GM18502 (cell line): ENCODE measurements at regions not wholly inside any gene's neighbourhood (a gene's known extent, or its start where the extent isn't known, plus 50 kb on each side); places are given as distances from the start of the nearest gene placed in this dataset.
A peak's percentile ranks its signal among the peaks of the same experiment; 100 is the strongest.
"Not testable (repeated sequence)": the region's sequence is repeated elsewhere in the genome, so short reads cannot be mapped to it uniquely, and the experiment has no call there.

ENCODE experiments used
- ATAC-seq: cut with Tn5 transposase; IDR thresholded peaks from one replicate; pipeline ENCODE4 v1.9.1; 2021; ENCODE audit warnings: mild to moderate bottlenecking; ENCODE audit not compliant: unreplicated experiment, poor library complexity

DNA sequence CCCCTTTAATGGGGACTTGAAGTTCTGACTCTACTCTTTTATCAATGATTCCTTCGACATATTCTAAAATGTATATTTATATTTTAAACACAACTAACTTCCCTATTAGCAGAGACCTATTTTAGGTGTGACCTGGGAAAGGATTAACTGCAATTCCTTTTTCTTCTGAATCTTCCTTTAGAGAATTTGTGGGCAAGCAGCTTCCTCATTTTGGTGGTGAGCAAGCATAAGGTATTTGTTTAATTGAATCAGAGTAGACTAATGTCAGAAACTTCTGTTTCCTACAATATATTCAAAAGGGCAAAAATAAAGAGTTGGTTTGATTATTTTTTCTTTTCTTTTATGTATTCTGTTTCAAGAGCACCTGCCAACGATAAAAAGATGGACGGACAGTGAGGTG is 237.0 kb downstream of the IKZF2 start:
- ATAC-seq = no peak

- ATAC-seq = no peak
Observed at GRCh38 chr2:212913640-212914306, 237.6 kb downstream of the IKZF2 start.

DNA sequence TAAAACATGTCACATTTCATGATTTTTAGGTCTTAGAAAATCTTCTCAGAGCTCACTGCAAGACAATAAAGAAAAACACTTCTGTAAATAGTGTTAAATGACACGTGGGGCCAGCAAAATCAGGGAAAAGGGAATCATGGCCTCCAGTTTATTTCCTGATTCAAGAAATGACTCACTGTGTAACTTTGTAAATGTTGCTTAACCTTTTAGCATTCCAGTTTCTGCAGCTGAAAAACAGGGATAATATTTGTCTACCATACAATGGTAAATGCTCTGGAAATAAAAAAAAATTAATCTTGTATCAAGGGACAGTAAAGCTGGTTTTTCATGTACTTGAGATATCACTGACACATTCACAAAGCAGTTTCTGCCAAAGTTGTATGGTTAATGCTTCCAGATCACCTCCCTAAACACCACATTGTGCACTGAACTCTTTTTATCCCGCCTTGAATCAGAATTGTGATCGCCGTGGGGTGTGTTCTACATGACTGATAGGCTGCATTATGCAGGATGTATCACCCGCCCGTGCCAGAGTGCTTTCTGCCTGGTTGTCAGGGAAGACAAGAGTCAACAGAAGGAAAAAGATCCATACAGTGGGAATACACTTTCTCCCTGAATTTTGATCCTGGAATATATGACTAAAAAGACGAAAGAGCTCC is 238.8 kb downstream of the IKZF2 start:
- ATAC-seq = no peak

DNA sequence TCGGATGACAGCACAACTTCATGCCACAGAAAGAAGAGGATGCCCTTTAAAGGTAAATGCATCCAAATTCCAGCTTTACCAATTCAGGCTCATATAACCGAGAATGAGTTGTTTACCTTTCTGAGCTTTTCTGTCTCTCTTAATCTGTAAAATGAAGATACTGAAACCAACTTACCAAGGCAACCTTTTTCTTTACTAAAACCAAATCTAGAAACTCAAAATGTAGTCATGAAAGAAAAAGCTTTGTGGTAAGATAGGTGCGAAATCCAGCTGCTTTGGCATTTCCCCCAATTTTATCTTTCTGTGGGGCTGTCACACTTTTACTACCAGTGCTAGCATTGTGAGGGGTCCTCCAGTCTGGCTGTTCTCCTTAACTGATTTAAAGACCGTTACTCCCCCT is 240.4 kb downstream of the IKZF2 start:
- no peak for ATAC-seq

DNA sequence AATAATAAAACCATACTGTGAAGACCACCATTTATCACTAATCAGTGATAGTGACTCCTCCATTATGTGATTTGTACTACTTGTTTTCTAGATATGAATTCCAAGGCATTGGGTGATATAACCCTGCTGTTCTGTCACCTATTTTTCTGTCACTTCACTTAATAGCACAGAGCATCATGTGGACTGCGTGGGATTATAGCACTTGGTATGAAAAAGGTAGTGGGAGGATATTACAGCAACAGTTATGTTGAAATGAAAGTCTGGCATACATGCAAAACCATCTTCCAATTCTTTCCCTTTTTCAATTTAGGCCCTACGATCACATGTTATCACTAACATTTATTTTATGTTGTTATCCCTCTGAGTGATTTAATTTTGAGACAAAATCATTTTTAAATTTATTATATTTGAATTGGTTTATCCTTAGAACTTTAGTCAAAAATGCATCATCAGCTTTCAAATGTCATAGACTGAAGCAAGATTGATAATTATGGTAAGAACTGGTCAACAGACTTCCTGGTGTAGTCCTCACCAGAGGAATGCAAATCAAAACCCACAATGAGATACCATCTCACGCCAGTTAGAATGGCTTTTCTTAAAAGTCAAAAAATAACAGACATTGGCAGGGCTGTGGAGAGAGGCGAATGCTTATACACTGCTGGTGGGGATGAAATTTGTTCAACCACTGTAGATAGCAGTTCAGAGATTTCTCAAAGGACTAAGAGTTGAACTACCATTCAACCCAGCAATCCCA is 242.6 kb downstream of the IKZF2 start:
- ATAC-seq = no peak

DNA sequence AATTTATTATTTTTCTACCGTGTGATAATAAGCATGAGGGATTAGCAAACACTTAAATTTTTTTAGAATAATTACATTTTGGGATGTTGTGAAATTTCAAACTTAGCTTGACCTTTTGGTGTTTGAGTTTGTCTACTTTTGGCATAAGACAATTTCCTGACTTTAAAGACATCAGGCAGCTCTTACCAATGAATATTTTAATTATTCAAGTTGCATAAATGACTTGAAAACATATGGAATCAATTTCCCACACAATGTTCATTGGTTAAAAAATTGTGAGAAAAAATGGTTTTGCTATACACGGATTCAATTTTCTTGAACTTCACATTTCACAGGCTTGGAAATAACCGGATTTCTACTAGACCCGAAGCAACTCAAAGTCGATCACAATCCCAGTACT is 243.4 kb downstream of the IKZF2 start:
- no peak for ATAC-seq

GRCh38 chr2:212906620-212907019 is 244.8 kb downstream of the IKZF2 start:
- ATAC-seq = no peak

GRCh38 chr2:212905640-212906201 is 245.7 kb downstream of the IKZF2 start:
- no peak for ATAC-seq

DNA sequence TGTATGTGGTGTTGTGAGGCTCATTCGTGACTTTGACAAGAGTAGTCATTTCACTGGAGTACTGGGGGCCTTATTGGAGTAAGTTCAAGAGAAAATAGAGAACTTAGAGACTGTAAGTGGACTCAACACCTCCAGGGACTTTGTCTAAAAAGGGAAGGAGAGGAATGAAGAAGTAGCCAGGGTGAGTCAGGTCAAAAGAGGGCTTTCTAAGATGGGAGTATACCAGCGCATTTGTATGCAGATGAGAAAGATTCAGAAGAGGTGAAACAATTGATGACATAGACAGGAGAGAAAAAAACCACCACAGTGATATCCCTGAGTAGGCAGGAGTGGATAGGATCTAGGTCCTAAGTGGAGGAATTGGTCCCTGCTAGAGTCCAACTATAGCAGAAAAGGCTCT is 246.8 kb downstream of the IKZF2 start:
- ATAC-seq = no peak

DNA sequence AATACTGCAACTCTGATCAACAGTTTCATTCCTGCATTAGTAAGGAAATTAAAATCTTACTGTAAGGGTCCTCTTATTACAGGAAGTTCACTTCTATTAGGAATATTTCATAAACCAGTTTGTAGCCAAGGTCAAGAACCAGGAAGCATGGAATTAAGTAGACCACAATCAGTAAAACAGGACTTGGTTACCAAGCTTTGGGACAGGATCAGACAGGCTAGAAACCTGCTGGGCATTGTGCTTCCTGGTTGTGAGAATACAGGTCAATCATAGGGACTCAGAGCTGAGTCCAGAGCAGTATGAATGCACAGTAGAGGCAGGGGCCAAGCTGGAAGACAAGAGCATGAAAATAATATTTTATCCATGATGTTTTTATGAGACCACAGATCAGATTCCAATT is 248.0 kb downstream of the IKZF2 start:
- ATAC-seq = no peak

- ATAC-seq = no peak
Observed at GRCh38 chr2:212902421-212902820, 249.0 kb downstream of the IKZF2 start.

GRCh38 chr2:212901604-212902275 is 249.7 kb downstream of the IKZF2 start:
- ATAC-seq = no peak

GRCh38 chr2:212900715-212901114 is 250.7 kb downstream of the IKZF2 start:
- ATAC-seq = no peak

GRCh38 chr2:212898011-212898410 is 253.4 kb downstream of the IKZF2 start:
- ATAC-seq = no peak

- no peak for ATAC-seq
Observed at GRCh38 chr2:212897296-212897695, 254.1 kb downstream of the IKZF2 start.

GRCh38 chr2:212894026-212894425 is 257.4 kb downstream of the IKZF2 start:
- ATAC-seq = no peak

GRCh38 chr2:212893216-212893615 is 258.2 kb downstream of the IKZF2 start:
- no peak for ATAC-seq

DNA sequence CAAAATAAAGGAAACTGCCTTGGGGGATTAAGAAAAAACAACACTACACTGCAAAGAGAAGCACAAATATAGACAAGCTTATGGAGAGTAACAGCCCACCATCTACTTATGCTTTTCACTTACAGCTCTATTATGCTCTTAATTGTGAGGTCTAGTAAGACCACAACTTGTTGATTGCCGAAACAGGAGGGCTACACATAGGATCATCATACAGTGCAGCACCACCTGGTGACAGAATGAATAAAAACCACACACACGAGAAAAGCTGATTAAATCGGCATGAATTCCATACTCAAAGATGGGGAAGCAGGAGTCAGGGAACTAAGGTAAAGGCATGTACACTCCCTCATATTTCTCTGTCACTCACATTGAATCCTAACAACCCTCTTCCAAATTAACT is 259.2 kb downstream of the IKZF2 start:
- ATAC-seq = peak; percentile 74

DNA sequence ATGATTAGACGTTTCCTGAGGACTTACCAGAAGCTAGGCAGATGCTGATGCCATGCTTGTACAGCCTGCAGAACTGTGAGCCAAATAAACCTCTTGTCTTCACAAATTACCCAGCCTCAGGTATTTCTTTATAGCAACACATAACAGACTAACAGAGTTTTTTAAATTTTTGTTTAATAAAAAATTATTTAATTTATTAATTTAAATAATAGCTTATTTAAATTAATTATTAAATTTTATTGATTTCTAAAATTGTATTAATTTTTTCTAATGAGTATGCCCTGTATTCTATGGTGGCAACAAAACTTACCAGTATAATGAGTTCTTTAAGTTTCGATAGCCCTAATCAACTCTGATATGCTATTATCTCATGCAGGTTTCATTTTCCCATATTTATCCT is 259.8 kb downstream of the IKZF2 start:
- no peak for ATAC-seq

GRCh38 chr2:212882626-212883025 is 268.8 kb downstream of the IKZF2 start:
- peak; percentile 68 for ATAC-seq

DNA sequence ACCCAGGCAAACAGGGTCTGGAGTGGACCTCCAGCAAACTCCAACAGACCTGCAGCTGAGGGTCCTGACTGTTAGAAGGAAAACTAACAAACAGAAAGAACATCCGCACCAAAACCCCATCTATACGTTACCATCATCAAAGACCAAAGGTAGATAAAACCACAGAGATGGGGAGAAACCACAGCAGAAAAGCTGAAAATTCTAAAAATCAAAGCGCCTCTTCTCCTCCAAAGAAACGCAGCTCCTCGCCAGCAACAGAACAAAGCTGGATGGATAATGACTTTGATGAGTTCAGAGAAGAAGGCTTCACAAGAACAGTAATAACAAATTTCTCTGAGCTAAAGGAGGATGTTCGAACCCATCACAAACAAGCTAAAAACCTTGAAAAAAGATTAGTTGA is 274.9 kb downstream of the IKZF2 start:
- ATAC-seq = not testable (repeated sequence)
